ENCODE measurements at regions not wholly inside any gene's neighbourhood (a gene's known extent, or its start where the extent isn't known, plus 50 kb on each side); places are given as distances from the start of the nearest gene placed in this dataset.

DNA sequence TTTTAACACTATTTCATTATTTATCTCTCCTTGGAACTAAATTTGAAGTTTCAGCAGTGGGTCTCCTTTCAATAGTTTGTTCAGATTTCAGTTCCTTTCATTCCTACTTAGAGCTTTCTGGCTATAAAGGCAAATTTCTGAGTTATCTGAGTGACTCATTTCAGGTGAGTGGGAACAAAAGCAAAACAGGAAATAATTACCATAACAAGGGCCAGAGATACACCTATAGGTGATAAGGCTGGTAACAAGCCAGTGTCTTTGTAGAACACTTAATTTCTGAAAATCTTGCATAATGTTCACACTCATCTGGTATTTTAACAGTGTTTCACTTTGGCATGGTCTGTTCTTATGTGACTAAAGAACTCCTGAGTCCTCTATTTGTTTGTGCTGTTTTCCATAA, 64.5 kb upstream of the PRRC2C start:
- no peak for TF ChIP-seq ZC3H10 (CRISPR knock-in tag; IDR thresholded peaks at IDR 0.05)
- TF ChIP-seq TCF4 (CRISPR knock-in tag; IDR thresholded peaks at IDR 0.05; ENCODE audit: borderline replicate concordance): no peak
- TF ChIP-seq, protein P1, sequence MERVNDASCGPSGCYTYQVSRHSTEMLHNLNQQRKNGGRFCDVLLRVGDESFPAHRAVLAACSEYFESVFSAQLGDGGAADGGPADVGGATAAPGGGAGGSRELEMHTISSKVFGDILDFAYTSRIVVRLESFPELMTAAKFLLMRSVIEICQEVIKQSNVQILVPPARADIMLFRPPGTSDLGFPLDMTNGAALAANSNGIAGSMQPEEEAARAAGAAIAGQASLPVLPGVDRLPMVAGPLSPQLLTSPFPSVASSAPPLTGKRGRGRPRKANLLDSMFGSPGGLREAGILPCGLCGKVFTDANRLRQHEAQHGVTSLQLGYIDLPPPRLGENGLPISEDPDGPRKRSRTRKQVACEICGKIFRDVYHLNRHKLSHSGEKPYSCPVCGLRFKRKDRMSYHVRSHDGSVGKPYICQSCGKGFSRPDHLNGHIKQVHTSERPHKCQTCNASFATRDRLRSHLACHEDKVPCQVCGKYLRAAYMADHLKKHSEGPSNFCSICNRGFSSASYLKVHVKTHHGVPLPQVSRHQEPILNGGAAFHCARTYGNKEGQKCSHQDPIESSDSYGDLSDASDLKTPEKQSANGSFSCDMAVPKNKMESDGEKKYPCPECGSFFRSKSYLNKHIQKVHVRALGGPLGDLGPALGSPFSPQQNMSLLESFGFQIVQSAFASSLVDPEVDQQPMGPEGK (CRISPR knock-in tag; IDR thresholded peaks at IDR 0.05; ENCODE audit: borderline replicate concordance): no peak
- no peak for TF ChIP-seq SNAI2 (CRISPR knock-in tag; IDR thresholded peaks at IDR 0.05)
- TF ChIP-seq ZNF565 (CRISPR knock-in tag; conservative IDR thresholded peaks at IDR 0.05; ENCODE audit: low read depth): no peak
